HepG2 (cell line): ENCODE measurements at regions not wholly inside any gene's neighbourhood (a gene's known extent, or its start where the extent isn't known, plus 50 kb on each side); places are given as distances from the start of the nearest gene placed in this dataset.

Experiments
- ATAC-seq: fragments of 200-7000 bp; cut with Tn5 transposase; 3 replicates; pipeline ENCODE4 v1.9.1; 2020; ENCODE audit warnings: mild to moderate bottlenecking, moderate library complexity
- BruUV-seq: library from RNA; stranded (reverse); fragments of 400-500 nt; replicated peaks from 2 replicates; lab custom pipeline; 2021; lab: Mats Ljungman, UMichigan
- CTCF ChIA-PET: fragments of 300-600 bp; formaldehyde crosslinking; extraction: SDS; loops from one replicate; lab custom pipeline; 2021; ENCODE audit warnings: low total read pairs, inconsistent platforms, low intra/inter-chr PET ratio; lab: Yijun Ruan, JAX
- POLR2A ChIA-PET: fragments of 350-600 bp; sonication (Branson Sonifier 250); formaldehyde crosslinking; loops from one replicate; lab custom pipeline; 2020; ENCODE audit warnings: antibody characterized with exemption, inconsistent platforms; lab: Yijun Ruan, JAX
- DNase-seq: peaks from one replicate; pipeline ENCODE4 v3.0.0-alpha.2; 2015; ENCODE audit warnings: low spot score
- FAIRE-seq: peaks from 3 replicates; lab custom pipeline; 2011; peaks lifted over from hg19 to GRCh38; lab: Jason Lieb, UNC
- H2AFZ ChIP-seq: one replicate; pipeline ENCODE4 v1.6.1; 2011; ENCODE audit warnings: low read length, inconsistent platforms
- H3K27ac ChIP-seq: fragments of 300-600 bp; 3 replicates; pipeline ENCODE4 v1.8.0; 2011; ENCODE audit warnings: mixed run types, mild to moderate bottlenecking, mixed read lengths, low read length, inconsistent platforms; ENCODE audit not compliant: insufficient read depth; ENCODE audit errors: extremely low read length
- H3K27me3 ChIP-seq, 2 experiments: fragments of 200-600 bp in 1 of 2; 2 replicates in 1 of 2; 3 replicates in 1 of 2; pipeline versions ENCODE4 v1.6.0 to v1.8.0; 2011; ENCODE audit warnings: low read length in 2 of 2, mild to moderate bottlenecking in 2 of 2, moderate library complexity in 2 of 2, inconsistent platforms in 1 of 2; ENCODE audit not compliant: insufficient read depth in 2 of 2, control insufficient read depth in 1 of 2
- H3K36me3 ChIP-seq, 2 experiments: fragments of 200-600 bp in 1 of 2; replicated peaks in 1 of 2; 2 replicates in 1 of 2; 3 replicates in 1 of 2; pipeline versions ENCODE4 v1.5.1 to v1.8.0; 2011; ENCODE audit warnings: low read length in 2 of 2, inconsistent platforms in 1 of 2; ENCODE audit not compliant: insufficient read depth in 2 of 2, control insufficient read depth in 1 of 2
- H3K4me1 ChIP-seq: 2 replicates; pipeline ENCODE4 v1.5.1; 2012; ENCODE audit warnings: low read length, inconsistent platforms; ENCODE audit not compliant: insufficient read depth
- H3K4me2 ChIP-seq: 2 replicates; pipeline ENCODE4 v1.6.0; 2011; ENCODE audit warnings: low read depth, low read length, inconsistent platforms
- H3K4me3 ChIP-seq, 3 experiments: fragments of 200-600 bp in 1 of 3; sonication (generic), shearing (Covaris generic) in 1 of 3; replicated peaks in 1 of 3; 2 replicates each; pipeline ENCODE4 v1.5.1; 2011 to 2016; ENCODE audit warnings: low read length in 3 of 3, inconsistent platforms in 2 of 3, low read depth in 2 of 3, mild to moderate bottlenecking in 2 of 3, control low read depth in 1 of 3, mixed read lengths in 1 of 3; ENCODE audit not compliant: insufficient read depth in 1 of 3
- H3K79me2 ChIP-seq: one replicate; pipeline ENCODE4 v1.6.1; 2011; ENCODE audit warnings: low read length, inconsistent platforms; ENCODE audit not compliant: insufficient read depth
- H3K9ac ChIP-seq: 2 replicates; pipeline ENCODE4 v1.6.0; 2011; ENCODE audit warnings: mild to moderate bottlenecking, low read depth, low read length, inconsistent platforms; ENCODE audit not compliant: insufficient read depth
- H3K9me3 ChIP-seq: 2 replicates; pipeline ENCODE4 v1.5.1; 2012; ENCODE audit warnings: mild to moderate bottlenecking, low read length
- H4K20me1 ChIP-seq: 2 replicates; pipeline ENCODE4 v1.6.0; 2011; ENCODE audit warnings: inconsistent platforms, mild to moderate bottlenecking, low read length, moderate library complexity; ENCODE audit not compliant: insufficient read depth
- BHLHE40 ChIP-seq: IDR thresholded peaks from 2 replicates; pipeline ENCODE4 v1.6.1; 2011; ENCODE audit warnings: low read length, improper control_type of control experiment
- CEBPG ChIP-seq: IDR thresholded peaks from 2 replicates; pipeline ENCODE4 v1.6.1; 2016
- FOSL2 ChIP-seq: sonication (generic); formaldehyde crosslinking; IDR thresholded peaks from 2 replicates; pipeline ENCODE4 v1.4.0; 2020; ENCODE audit warnings: missing genetic modification reagents
- NR2C2 ChIP-seq: sonication (generic); formaldehyde crosslinking; IDR thresholded peaks from 2 replicates; pipeline ENCODE4 v1.4.0; 2020; ENCODE audit warnings: missing genetic modification reagents, mild to moderate bottlenecking, moderate library complexity, borderline replicate concordance
- THAP11 ChIP-seq: IDR thresholded peaks from 2 replicates; pipeline ENCODE4 v1.6.1; 2016; ENCODE audit warnings: missing biosample characterization, missing genetic modification reagents
- ZNF136 ChIP-seq: sonication (generic); formaldehyde crosslinking; IDR thresholded peaks from 2 replicates; pipeline ENCODE4 v1.8.1; 2022; ENCODE audit warnings: low read depth, mild to moderate bottlenecking, moderate library complexity, missing genetic modification reagents
- ZNF180 ChIP-seq: sonication (generic); formaldehyde crosslinking; IDR thresholded peaks from 2 replicates; pipeline ENCODE4 v1.4.0; 2020; ENCODE audit warnings: low read depth, missing genetic modification reagents, borderline replicate concordance
- ZNF24 ChIP-seq: fragments of 450-650 bp; IDR thresholded peaks from 2 replicates; pipeline ENCODE4 v1.6.1; 2017; ENCODE audit warnings: antibody characterized with exemption, mild to moderate bottlenecking
- ZNF282 ChIP-seq: fragments of 450-650 bp; IDR thresholded peaks from 2 replicates; pipeline ENCODE4 v1.6.1; 2018; ENCODE audit not compliant: partially characterized antibody
- WGBS: methylation state at CpG from one replicate; pipeline ENCODE4 v1.1.6; 2017; ENCODE audit warnings: low lambda C conversion rate; 5-methylcytosine and 5-hydroxymethylcytosine counted together
- in situ Hi-C: cut with HindIII; loops from 2 replicates; pipeline ENCODE4 v1.10.0; 2017; ENCODE audit warnings: low pct_unique_long_range_greater_than_20kb; ENCODE audit not compliant: extremely low pct_ligation_motif_present
- intact Hi-C: fragments of 100-400 bp; cut with micrococcal nuclease; formaldehyde crosslinking; loops from one replicate; pipeline ENCODE4 v1.10.0; 2022; ENCODE audit not compliant: unreplicated experiment
- TF ChIP-seq, protein P1 (sequence below), 2 experiments: fragments of 450-650 bp in 1 of 2; sonication (generic) in 1 of 2; formaldehyde crosslinking; IDR thresholded peaks; 2 replicates each; pipeline versions ENCODE4 v1.5.0 to v1.8.0; 2020 to 2022; ENCODE audit warnings: mild to moderate bottlenecking in 1 of 2, missing genetic modification reagents in 1 of 2
- TF ChIP-seq, protein P2 (sequence below): sonication (generic); formaldehyde crosslinking; IDR thresholded peaks from 2 replicates; pipeline ENCODE4 v1.4.0; 2020; ENCODE audit warnings: missing genetic modification reagents
- TF ChIP-seq, protein P3 (sequence below): sonication (generic); formaldehyde crosslinking; IDR thresholded peaks from 2 replicates; pipeline ENCODE4 v1.9.0; 2022; ENCODE audit warnings: low read depth, missing genetic modification reagents

DNA sequence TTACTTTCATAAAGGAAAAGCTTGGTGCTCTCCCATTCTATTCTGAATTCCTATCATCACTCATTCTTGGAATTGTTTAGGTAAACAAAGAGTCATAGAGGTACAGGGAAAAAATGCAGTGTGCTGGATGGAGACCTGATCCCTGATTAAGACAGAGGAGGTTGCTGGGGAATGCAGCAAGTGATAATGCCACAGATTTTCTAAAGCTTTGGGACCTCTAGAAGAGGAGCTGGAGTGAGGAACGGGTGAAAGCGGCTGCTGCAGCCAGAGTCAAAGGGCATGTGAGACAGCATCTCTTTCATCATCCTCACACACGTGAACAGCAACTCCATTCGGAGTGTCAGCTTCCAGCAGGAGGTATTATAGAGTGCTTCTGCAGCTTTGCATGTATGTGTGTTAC is 54.9 kb upstream of the DIPK1A start:
- CTCF ChIA-PET: no interaction called here
- intact Hi-C loops: no loop called here
- 4% methylated on average over 4 of the region's 4 CpGs for WGBS
- Histone ChIP-seq H3K9me3 (no peaks in the 10 kb centered on the region), H3K9ac (no peak overlapping the region), H3K79me2 (no peaks in the 10 kb centered on the region), H2AFZ (no peak overlapping the region), H3K27me3 (no peaks in the 10 kb centered on the region; a peak in 2 of 5 replicates), H3K4me3 (peak overlapping the region in 1 of 3 experiments; percentile 7; a peak in 1 of 6 replicates), H3K27ac (no peak overlapping the region), H3K4me1 (peaks cover 17% of the 10 kb centered on the region), H3K36me3 (no peaks in the 10 kb centered on the region), H4K20me1 (no peaks in the 10 kb centered on the region), H3K4me2 (peak overlapping the region; percentile 32)
- no TSS peak for BruUV-seq
- no peak for FAIRE-seq
- TF ChIP-seq ZNF136 (no peak), NR2C2 (peak; percentile 27; the same call in 1 of the 2 replicates), FOSL2 (CRISPR knock-in tag) (0 out of 2 replicates have a peak, but pooled peaks have one; percentile 9), CEBPG (CRISPR knock-in tag) (peak; percentile 42), BHLHE40 (peak; percentile 59; the same call in 1 of the 2 replicates), THAP11 (CRISPR knock-in tag) (no peak)
- TF ChIP-seq, protein P1, sequence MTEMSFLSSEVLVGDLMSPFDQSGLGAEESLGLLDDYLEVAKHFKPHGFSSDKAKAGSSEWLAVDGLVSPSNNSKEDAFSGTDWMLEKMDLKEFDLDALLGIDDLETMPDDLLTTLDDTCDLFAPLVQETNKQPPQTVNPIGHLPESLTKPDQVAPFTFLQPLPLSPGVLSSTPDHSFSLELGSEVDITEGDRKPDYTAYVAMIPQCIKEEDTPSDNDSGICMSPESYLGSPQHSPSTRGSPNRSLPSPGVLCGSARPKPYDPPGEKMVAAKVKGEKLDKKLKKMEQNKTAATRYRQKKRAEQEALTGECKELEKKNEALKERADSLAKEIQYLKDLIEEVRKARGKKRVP (CRISPR knock-in tag; IDR thresholded peaks at IDR 0.05): peak in 1 of 2 experiments; percentile 81; a peak in 2 of 4 replicates
- in situ Hi-C loops: no loop called here
- DNase-seq: peak; percentile 5
- POLR2A ChIA-PET: interaction anchor here (1.7 kb wide), 1 partner anchor 63 kb away, joined by 4 read pairs; the partner anchor contains the start of gene MTF2
- peak; percentile 73 for ATAC-seq

DNA sequence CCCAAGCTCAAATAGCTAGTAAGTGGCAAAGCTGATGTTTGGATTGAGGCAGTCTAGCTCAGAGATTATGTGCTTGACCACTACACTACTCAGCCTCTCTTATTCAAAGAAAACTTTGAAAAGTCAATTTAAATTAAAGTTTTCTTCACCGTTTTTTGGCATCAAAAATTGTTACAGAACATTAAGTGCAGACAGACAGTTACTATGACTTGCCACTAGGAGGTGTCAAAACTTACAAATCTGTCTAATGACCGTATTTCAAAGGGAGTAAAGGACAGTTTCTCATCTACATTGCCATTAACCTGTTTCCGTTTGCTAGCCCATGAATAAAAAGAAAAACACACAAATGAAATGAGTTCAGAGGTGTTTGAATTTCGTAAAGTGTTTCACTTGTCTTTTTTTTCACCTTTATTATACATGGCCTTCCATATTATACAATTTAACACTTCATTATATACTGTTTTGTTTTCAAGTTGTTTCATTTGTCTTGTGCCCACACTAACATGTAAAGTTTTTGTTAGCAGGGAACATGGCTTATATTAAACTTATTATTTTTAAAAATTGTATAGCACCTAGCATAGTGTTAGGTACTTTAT is 57.4 kb upstream of the MTF2 start:
- WGBS: under 1% methylated on average over 4 of the region's 4 CpGs
- Histone ChIP-seq H3K9me3 (no peaks in the 10 kb centered on the region), H3K4me3 (no peak overlapping the region), H2AFZ (no peak overlapping the region), H3K27ac (no peak overlapping the region), H3K79me2 (no peaks in the 10 kb centered on the region), H3K4me2 (no peak overlapping the region), H3K9ac (no peak overlapping the region), H3K36me3 (no peaks in the 10 kb centered on the region), H4K20me1 (no peaks in the 10 kb centered on the region), H3K4me1 (peaks cover under 1% of the 10 kb centered on the region; the same call in 1 of the 2 replicates), H3K27me3 (no peaks in the 10 kb centered on the region; a peak in 1 of 5 replicates)
- DNase-seq: peak; percentile 42
- no TSS peak for BruUV-seq
- in situ Hi-C loops: loop anchor here (5.0 kb wide), 1 partner anchor 41 kb away; no protein-coding TSS in a partner anchor
- intact Hi-C loops: loop anchor here (1.0 kb wide), 1 partner anchor 41 kb away; no protein-coding TSS in a partner anchor
- POLR2A ChIA-PET: no interaction called here
- FAIRE-seq: peak; percentile 88
- ATAC-seq: peak; percentile 58; the same call in 2 of the 3 replicates
- CTCF ChIA-PET: interaction anchor here (3.7 kb wide), 1 partner anchor 41 kb away, joined by 45 read pairs; no protein-coding TSS in a partner anchor
- TF ChIP-seq ZNF24: no peak
- TF ChIP-seq, protein P2, sequence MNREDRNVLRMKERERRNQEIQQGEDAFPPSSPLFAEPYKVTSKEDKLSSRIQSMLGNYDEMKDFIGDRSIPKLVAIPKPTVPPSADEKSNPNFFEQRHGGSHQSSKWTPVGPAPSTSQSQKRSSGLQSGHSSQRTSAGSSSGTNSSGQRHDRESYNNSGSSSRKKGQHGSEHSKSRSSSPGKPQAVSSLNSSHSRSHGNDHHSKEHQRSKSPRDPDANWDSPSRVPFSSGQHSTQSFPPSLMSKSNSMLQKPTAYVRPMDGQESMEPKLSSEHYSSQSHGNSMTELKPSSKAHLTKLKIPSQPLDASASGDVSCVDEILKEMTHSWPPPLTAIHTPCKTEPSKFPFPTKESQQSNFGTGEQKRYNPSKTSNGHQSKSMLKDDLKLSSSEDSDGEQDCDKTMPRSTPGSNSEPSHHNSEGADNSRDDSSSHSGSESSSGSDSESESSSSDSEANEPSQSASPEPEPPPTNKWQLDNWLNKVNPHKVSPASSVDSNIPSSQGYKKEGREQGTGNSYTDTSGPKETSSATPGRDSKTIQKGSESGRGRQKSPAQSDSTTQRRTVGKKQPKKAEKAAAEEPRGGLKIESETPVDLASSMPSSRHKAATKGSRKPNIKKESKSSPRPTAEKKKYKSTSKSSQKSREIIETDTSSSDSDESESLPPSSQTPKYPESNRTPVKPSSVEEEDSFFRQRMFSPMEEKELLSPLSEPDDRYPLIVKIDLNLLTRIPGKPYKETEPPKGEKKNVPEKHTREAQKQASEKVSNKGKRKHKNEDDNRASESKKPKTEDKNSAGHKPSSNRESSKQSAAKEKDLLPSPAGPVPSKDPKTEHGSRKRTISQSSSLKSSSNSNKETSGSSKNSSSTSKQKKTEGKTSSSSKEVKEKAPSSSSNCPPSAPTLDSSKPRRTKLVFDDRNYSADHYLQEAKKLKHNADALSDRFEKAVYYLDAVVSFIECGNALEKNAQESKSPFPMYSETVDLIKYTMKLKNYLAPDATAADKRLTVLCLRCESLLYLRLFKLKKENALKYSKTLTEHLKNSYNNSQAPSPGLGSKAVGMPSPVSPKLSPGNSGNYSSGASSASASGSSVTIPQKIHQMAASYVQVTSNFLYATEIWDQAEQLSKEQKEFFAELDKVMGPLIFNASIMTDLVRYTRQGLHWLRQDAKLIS (CRISPR knock-in tag): no peak
- TF ChIP-seq ZNF282: no peak
- TF ChIP-seq, protein P3, sequence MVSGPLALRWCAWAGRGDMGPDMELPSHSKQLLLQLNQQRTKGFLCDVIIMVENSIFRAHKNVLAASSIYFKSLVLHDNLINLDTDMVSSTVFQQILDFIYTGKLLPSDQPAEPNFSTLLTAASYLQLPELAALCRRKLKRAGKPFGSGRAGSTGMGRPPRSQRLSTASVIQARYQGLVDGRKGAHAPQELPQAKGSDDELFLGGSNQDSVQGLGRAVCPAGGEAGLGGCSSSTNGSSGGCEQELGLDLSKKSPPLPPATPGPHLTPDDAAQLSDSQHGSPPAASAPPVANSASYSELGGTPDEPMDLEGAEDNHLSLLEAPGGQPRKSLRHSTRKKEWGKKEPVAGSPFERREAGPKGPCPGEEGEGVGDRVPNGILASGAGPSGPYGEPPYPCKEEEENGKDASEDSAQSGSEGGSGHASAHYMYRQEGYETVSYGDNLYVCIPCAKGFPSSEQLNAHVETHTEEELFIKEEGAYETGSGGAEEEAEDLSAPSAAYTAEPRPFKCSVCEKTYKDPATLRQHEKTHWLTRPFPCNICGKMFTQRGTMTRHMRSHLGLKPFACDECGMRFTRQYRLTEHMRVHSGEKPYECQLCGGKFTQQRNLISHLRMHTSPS (CRISPR knock-in tag): no peak
- TF ChIP-seq ZNF180 (CRISPR knock-in tag): no peak
